HL-60 (cell line): ENCODE measurements at regions not wholly inside any gene's neighbourhood (a gene's known extent, or its start where the extent isn't known, plus 50 kb on each side); places are given as distances from the start of the nearest gene placed in this dataset.
A peak's percentile ranks its signal among the peaks of the same experiment; 100 is the strongest.

ENCODE experiments used
- DNase-seq, 2 experiments: peaks; one replicate each; pipeline ENCODE4 v3.0.0-alpha.2; 2010 to 2020; ENCODE audit warnings: low read depth in 1 of 2, low spot score in 1 of 2
- H3K27ac ChIP-seq: fragments of 250-450 bp; sonication (Bioruptor Pico); replicated peaks from 2 replicates; pipeline ENCODE4 v1.5.1; 2020; ENCODE audit warnings: mild to moderate bottlenecking, moderate library complexity
- H3K27me3 ChIP-seq: fragments of 250-450 bp; sonication (Bioruptor Pico); 2 replicates; pipeline ENCODE4 v1.5.1; 2021; ENCODE audit warnings: mild to moderate bottlenecking, moderate library complexity; ENCODE audit not compliant: insufficient read depth, poor library complexity, severe bottlenecking
- H3K4me3 ChIP-seq: replicated peaks from 2 replicates; pipeline ENCODE4 v1.5.1; 2011; ENCODE audit warnings: mild to moderate bottlenecking, control low read depth, low read length; ENCODE audit not compliant: insufficient read depth
- GABPA ChIP-seq: IDR thresholded peaks from 2 replicates; pipeline ENCODE4 v1.6.1; 2012; ENCODE audit warnings: low read depth
- POLR2AphosphoS5 ChIP-seq: IDR thresholded peaks from 2 replicates; pipeline ENCODE4 v1.6.1; 2012; ENCODE audit warnings: low read depth
- SPI1 ChIP-seq: IDR thresholded peaks from 2 replicates; pipeline ENCODE4 v1.6.1; 2012; ENCODE audit warnings: low read depth, mild to moderate bottlenecking, borderline replicate concordance
- TF ChIP-seq, protein P1 (sequence below): IDR thresholded peaks from 2 replicates; pipeline ENCODE4 v1.6.1; 2012; ENCODE audit warnings: low read depth; ENCODE audit not compliant: insufficient replicate concordance
- TF ChIP-seq, protein P2 (sequence below): IDR thresholded peaks from one replicate; pipeline ENCODE4 v1.5.1; 2011; ENCODE audit warnings: low read length, control low read depth, inconsistent platforms; ENCODE audit not compliant: insufficient read depth

DNA sequence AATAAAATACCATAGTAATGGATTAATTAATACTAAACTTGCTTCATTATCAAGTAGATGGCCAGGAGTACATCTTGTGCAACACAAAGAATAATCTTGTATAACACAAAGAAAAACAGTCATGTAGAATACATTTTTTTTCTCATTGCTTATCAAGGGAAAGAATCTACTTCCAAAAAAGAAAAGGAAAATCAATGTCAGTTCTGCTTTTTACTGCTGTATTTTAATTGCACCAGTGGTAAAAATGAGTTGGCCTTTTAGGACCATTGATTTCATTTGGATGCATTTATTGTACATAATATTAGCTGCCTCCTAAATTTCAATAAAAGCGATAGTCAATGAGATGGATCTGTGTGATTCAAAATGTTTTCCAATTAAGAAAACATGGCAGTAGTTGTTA, 96.9 kb upstream of the BTBD3 start:
- TF ChIP-seq SPI1 (peak; percentile 51), POLR2AphosphoS5 (no peak)
- H3K4me3 ChIP-seq, result no peak overlapping the region
- DNase-seq, result no peak
- H3K27me3 ChIP-seq, result no peaks in the 10 kb centered on the region
- H3K27ac ChIP-seq, result no peak overlapping the region

DNA sequence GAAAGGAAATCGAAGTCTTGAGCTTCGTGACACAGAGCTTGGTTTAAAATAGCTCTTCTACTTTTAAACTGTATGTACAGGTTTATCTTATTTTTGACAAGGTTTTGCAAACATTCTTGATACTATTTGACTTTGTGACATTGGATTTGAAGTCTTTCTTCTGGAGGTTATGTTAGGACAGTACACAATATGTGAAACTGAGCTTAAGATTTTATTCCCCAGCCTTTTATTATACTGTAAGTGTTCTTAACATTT, 95.2 kb upstream of the BTBD3 start:
- H3K27ac ChIP-seq, result no peak overlapping the region
- H3K4me3 ChIP-seq, result no peak overlapping the region
- TF ChIP-seq, protein P1, sequence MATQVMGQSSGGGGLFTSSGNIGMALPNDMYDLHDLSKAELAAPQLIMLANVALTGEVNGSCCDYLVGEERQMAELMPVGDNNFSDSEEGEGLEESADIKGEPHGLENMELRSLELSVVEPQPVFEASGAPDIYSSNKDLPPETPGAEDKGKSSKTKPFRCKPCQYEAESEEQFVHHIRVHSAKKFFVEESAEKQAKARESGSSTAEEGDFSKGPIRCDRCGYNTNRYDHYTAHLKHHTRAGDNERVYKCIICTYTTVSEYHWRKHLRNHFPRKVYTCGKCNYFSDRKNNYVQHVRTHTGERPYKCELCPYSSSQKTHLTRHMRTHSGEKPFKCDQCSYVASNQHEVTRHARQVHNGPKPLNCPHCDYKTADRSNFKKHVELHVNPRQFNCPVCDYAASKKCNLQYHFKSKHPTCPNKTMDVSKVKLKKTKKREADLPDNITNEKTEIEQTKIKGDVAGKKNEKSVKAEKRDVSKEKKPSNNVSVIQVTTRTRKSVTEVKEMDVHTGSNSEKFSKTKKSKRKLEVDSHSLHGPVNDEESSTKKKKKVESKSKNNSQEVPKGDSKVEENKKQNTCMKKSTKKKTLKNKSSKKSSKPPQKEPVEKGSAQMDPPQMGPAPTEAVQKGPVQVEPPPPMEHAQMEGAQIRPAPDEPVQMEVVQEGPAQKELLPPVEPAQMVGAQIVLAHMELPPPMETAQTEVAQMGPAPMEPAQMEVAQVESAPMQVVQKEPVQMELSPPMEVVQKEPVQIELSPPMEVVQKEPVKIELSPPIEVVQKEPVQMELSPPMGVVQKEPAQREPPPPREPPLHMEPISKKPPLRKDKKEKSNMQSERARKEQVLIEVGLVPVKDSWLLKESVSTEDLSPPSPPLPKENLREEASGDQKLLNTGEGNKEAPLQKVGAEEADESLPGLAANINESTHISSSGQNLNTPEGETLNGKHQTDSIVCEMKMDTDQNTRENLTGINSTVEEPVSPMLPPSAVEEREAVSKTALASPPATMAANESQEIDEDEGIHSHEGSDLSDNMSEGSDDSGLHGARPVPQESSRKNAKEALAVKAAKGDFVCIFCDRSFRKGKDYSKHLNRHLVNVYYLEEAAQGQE, result no peak
- no peak for DNase-seq
- H3K27me3 ChIP-seq, result no peaks in the 10 kb centered on the region

DNA sequence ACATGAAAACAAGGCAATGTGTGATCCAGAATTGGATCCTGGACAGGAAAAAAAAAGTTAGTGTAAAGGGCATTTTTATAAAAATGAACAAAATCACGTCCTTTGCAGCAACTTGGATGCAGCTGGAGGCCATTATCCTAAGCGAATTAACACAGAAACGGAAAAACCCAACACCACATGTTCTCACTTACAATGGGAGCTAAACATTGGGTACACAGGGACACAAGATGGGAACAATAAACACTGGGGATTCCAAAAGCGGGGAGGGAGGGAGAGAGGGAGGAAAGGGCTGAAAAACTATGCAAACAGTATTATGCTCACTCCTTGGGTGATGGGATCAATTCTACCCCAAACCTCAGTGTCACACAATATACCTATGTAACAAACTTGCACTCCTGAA, 91.4 kb upstream of the BTBD3 start:
- TF ChIP-seq GABPA (no peak), SPI1 (no peak), POLR2AphosphoS5 (no peak)
- TF ChIP-seq, protein P2, sequence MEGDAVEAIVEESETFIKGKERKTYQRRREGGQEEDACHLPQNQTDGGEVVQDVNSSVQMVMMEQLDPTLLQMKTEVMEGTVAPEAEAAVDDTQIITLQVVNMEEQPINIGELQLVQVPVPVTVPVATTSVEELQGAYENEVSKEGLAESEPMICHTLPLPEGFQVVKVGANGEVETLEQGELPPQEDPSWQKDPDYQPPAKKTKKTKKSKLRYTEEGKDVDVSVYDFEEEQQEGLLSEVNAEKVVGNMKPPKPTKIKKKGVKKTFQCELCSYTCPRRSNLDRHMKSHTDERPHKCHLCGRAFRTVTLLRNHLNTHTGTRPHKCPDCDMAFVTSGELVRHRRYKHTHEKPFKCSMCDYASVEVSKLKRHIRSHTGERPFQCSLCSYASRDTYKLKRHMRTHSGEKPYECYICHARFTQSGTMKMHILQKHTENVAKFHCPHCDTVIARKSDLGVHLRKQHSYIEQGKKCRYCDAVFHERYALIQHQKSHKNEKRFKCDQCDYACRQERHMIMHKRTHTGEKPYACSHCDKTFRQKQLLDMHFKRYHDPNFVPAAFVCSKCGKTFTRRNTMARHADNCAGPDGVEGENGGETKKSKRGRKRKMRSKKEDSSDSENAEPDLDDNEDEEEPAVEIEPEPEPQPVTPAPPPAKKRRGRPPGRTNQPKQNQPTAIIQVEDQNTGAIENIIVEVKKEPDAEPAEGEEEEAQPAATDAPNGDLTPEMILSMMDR, result no peak
- TF ChIP-seq, protein P1, result no peak
- Histone ChIP-seq H3K27me3 (no peaks in the 10 kb centered on the region), H3K27ac (no peak overlapping the region), H3K4me3 (no peak overlapping the region)
- DNase-seq, result no peak

DNA sequence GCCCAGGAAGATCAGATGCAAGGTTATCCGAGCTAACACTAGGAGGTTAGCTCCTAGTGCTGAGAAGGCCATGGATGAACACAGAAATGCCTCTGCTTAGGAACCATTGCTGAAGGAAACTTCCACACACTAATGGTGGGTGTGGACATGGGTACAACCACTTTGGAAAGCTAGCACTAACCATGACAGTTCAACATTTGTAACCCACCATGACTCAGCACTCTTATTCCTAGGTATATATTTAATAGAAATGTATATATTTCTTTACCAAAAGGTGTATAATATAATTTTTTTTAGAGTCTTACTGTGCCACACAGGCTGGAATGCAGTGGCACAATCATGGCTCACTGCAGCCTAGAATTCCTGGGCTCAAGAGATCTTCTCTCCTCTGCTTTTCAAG, 85.3 kb upstream of the BTBD3 start:
- H3K27me3 ChIP-seq, result no peaks in the 10 kb centered on the region
- TF ChIP-seq, protein P2, result no peak
- TF ChIP-seq, protein P1, result no peak
- TF ChIP-seq GABPA, result no peak
- no peak for TF ChIP-seq SPI1
- no peak for TF ChIP-seq POLR2AphosphoS5
- no peak overlapping the region for H3K4me3 ChIP-seq
- DNase-seq, result no peak
- H3K27ac ChIP-seq, result no peak overlapping the region
